Daoy (cell line): ENCODE measurements at regions not wholly inside any gene's neighbourhood (a gene's known extent, or its start where the extent isn't known, plus 50 kb on each side); places are given as distances from the start of the nearest gene placed in this dataset.

Experiments used
- DNase-seq: peaks from one replicate; pipeline ENCODE4 v3.0.0-alpha.2; 2015; ENCODE audit warnings: low read depth

DNA sequence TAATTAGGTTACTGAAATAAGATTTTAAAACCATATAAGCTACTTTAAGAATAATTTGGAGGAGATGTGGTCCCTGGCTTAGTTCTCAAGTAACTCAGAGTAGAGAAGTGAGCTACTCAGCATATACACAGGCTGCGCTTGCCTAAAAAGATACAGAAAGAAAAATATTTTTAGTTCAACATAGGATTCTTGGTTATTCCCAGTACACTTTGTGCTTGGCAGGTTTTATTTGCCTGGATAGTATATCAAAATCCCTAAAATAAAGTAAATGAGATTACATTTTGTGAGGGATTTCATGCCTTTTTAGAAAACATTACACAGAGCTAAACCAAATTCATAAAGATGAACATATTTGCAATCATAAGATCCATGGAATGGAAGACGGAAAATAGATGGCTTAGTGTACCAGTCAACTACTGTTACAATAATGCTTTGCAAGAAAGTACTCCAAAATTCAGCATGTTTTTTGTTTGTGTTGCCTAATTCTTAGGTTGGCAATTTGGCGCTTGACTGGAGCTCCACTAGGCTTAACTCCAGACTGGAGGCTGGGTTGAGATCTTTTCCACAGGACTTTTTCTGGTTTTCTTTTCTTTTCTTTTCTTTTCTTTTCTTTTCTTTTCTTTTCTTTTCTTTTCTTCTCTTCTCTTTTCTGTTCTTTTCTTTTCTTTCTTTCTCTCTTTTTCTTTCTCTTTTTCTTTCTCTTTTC, 600.5 kb upstream of the SYT4 start:
- DNase-seq, result no peak

- DNase-seq, result no peak
These were observed 602.1 kb upstream of the SYT4 start for GRCh38 chr18:43879415-43879814.

GRCh38 chr18:43882358-43883055, 605.2 kb upstream of the SYT4 start:
- DNase-seq, result no peak

- DNase-seq, result no peak
These were observed 606.6 kb upstream of the SYT4 start for GRCh38 chr18:43883886-43884285.

DNA sequence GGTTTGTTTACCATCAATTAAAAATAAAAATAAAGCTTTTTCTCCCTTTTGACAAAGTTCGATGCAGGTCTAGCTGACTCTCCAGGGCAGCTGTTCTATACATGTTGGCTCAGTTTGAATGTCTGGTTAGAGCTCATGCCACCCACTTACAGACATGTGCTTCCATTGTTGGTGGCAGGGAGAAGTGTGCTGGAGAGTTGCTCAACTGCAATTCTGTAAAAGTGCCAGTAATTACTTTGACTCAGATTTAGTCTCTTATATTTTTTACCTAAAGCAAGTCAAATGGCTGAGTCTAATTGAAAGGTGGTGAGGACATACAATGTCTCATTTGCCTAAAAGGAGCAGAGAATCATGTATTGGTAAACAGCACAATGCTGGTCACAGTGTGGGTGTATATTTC, 609.1 kb upstream of the SYT4 start:
- no peak for DNase-seq

GRCh38 chr18:43887491-43887890, 610.2 kb upstream of the SYT4 start:
- DNase-seq, result no peak

DNA sequence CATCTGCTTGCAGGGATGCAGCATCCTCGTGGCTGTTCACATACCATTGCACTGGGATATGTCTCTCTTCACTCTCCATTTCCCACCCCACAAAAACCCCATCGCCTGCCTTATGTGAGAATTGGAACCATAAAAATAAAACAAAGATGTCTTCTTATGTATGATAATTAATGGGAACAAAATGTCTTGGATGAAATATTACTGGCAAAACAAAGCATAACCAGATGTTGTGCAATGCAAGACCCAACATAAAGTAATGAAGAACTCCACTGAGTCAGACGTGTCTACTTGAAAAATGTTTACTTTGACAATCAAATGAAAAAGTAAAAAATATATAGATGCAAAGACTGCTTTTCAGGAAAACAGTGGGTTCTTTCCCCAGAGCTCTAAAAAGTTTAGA, 611.3 kb upstream of the SYT4 start:
- no peak for DNase-seq

GRCh38 chr18:43893001-43893637, 615.8 kb upstream of the SYT4 start:
- DNase-seq, result no peak

- no peak for DNase-seq
These were observed 627.0 kb upstream of the SYT4 start for GRCh38 chr18:43904209-43904837.

- no peak for DNase-seq
These were observed 636.7 kb upstream of the SYT4 start for GRCh38 chr18:43914018-43914417.

DNA sequence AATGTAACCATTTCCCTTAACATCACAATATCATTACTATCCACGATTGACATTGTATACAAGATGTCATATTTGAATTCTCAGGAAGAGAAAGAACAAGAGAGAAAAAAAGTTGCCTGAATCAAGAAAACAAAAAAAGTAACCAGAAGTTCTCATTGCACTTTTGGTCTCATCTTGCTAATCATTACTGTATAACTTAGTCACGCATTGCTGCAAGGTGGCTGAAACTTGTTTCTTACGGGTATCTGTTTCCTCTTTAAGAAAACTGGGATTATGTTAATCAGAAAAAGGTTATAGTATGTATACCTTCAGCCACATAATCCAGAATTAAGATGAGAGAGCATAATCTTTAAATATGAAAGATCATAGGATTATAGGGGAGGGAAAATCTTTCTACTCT, 639.7 kb upstream of the SYT4 start:
- DNase-seq, result no peak

DNA sequence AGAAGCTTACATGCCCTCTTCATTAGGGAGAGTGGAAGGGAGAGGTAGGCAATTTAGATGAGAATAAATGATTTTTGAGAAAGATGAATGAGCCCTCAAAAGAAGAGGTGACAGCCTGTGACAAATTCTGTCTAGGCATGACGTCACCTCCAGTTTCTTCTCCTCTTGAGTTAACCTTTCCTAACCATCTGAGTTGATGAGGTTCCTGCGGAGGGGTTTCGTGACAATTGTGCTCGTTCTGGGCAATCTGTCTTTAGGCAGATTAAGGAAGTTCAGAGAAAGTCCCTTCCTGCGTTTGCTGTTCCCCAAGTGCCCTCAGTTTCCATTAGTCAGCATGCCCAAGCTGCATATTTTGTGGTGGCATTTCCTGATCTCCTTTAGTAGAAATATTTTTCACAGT, 640.2 kb upstream of the SYT4 start:
- no peak for DNase-seq

- no peak for DNase-seq
These were observed 642.3 kb upstream of the SYT4 start for GRCh38 chr18:43919551-43919950.

DNA sequence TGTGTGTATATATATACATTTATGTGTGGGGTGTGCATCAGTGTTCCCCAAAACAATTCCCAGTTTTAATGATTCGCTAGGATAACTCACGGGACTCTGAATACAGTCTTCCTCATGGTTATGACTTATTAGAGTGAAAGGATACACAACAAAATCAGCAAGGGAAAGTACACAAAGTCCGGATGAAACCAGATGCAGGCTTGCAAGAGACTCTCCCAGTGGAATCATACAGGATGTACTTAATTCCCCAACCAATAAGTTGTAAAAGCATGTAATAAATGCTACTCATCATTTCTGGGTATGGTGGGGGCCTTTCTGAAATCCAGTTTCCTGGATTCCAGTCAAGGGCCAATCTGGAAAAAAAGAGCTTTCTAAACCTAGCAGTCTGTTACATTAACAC, 654.1 kb upstream of the SYT4 start:
- no peak for DNase-seq

DNA sequence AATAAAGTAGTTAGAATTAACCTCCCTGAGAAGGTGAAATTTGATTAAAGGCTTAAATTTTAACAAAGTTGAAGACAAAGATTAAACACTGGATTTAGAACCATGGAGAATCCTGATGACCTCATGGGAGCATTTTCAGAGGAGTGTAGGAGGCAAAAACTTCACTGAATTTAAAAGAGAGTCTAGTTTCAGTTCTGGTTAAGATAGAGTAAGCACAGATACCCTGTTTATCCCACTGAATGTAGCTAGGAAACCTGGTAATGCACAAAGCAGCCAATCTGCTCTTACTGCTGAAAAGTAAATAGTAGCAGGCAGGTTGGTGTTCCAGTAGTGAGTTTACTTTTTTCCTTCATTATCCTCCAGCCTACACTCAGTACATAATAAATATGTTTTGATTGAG, 654.9 kb upstream of the SYT4 start:
- DNase-seq, result no peak

DNA sequence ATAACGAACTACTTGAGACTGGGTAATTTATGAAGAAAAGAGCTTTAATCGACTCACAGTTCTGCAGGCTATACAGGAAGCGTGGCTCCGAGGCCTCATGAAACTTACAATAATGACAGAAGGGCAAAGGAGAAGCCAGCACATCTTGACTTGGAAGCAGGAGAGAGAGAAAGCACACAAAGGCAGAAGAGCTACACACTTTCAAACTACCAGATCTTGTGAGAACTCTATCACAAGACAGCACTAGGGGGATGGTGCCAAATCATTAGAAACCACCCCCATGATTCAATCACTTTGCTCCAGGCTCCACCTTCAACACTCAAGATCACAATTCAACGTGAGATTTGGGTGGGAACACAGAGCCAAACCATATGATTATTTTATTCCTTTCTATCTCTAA, 655.9 kb upstream of the SYT4 start:
- no peak for DNase-seq

DNA sequence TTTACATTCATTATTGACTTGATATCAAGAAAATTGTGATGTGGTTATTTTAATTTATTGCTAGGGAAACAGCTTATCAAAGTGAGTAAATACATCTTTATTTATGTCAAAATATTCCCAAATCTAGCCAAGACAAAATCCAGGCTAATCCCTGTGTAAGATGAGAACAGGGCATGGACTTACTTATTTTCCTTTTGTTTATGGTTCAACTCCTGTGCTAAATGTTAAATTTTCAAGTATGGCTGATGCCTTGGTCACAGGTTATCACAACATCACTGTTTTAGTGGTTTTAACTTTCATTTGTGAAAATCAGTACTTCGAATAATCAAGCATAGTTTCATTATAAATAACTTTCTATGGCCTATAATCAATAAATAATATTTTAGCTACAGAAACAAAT, 657.0 kb upstream of the SYT4 start:
- DNase-seq, result no peak

- no peak for DNase-seq
These were observed 657.6 kb upstream of the SYT4 start for GRCh38 chr18:43934781-43935471.

DNA sequence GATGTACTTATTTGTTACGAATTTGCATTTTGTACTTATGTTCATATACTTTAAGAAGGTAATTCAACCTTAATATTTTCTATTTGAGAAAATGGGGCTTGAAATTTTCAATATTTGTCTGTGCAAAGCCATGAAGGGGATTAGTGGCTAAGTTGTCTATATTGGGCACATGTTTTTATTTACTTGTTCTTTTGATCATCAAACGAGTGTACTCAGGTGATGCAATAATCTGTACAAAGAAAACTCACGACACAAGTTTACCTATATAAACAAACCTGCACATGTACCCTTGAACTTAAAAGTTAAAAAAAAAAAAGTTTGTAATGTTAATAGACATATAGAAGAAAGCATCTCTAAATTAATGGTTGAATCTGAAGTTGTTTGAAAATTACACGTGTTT, 658.9 kb upstream of the SYT4 start:
- DNase-seq, result no peak

GRCh38 chr18:43949291-43949690, 672.0 kb upstream of the SYT4 start:
- DNase-seq, result no peak

DNA sequence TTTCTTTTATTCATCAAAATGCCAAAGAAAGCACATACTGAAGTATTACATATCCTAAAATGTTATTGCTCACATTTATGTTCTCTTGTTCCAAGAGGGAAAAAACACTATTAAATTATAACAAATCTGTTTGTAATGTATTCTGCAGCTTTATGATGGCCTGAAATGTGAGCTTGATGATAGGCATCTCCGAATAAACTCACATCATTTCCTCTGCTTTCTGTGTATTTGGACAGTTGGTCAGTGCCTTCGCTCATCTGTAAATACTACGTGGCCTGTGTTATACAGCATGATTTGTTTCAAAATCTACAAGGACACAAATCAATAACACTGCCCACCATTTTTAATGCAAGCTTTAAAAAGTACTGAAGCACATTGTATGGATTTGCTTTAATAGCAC, 672.8 kb upstream of the SYT4 start:
- DNase-seq, result no peak

DNA sequence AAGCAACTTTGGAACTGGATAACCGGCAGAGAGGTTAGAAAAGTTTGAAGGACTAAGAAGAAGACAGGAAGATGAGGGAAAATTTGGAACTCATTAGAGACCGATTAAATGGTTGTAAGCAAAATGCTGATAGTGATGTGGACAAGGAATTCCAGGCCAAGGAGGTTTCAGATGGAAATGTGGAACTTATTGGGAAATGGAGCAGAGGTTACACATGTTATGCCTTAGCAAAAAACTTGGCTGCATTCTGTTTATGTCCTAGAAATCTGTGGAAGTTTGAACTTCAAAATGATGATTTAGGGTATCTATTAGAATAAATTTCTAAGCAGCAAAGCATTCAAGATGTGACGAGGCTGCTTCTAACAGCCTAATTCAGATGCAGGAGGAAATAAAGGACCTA, 675.1 kb upstream of the SYT4 start:
- no peak for DNase-seq
